Vagina (tissue), 2 donors: ENCODE measurements at regions not wholly inside any gene's neighbourhood (a gene's known extent, or its start where the extent isn't known, plus 50 kb on each side); places are given as distances from the start of the nearest gene placed in this dataset.

ENCODE experiments used
- CTCF ChIP-seq, 3 experiments: fragments of 450-650 bp in 2 of 3; fragments of 200-600 bp in 1 of 3; sonication (generic) in 1 of 3; IDR thresholded peaks; one replicate each; pipeline ENCODE4 v1.5.1; 2017 to 2019; ENCODE audit warnings: antibody characterized with exemption in 3 of 3, mild to moderate bottlenecking in 2 of 3, moderate library complexity in 2 of 3
- POLR2A ChIP-seq, 2 donors: fragments of 450-650 bp; IDR thresholded peaks; one replicate each; pipeline ENCODE4 v1.6.1; 2017; ENCODE audit warnings: antibody characterized with exemption in 2 of 2, mild to moderate bottlenecking in 2 of 2, moderate library complexity in 2 of 2
- POLR2AphosphoS5 ChIP-seq, 2 donors: sonication (generic); formaldehyde crosslinking; IDR thresholded peaks; one replicate each; pipeline ENCODE4 v1.9.0; 2017; ENCODE audit warnings: antibody characterized with exemption in 2 of 2, mild to moderate bottlenecking in 2 of 2, low read depth in 1 of 2; ENCODE audit not compliant: insufficient read depth in 1 of 2

DNA sequence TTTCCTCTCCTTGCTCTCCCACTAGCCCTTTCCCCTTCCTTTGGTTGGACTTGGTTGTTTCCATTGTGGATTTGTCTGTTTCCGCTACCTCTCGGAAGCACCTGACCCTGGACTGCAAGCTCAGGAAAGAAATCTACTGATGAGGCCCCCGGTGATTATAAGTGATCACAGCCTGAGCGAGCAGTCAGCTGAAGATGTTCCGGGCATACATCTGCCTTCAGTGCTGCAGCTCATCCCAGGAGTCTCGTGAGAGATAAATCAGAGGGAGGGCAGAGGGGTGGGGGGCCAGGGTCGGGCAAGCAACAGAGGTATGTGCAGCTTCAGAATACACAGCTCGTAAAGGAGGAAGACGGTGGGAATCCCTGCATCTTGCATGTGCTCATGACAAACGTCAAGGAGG is 102.1 kb downstream of the MRPL46 start:
- no peak for TF ChIP-seq POLR2A (IDR thresholded peaks at IDR 0.05)
- no peak for TF ChIP-seq CTCF (IDR thresholded peaks at IDR 0.05)
- no peak for TF ChIP-seq POLR2AphosphoS5 (IDR thresholded peaks at IDR 0.05; ENCODE audit: insufficient read depth in 1 of 2, low read depth in 1 of 2)
